HepG2 (cell line): ENCODE measurements at regions not wholly inside any gene's neighbourhood (a gene's known extent, or its start where the extent isn't known, plus 50 kb on each side); places are given as distances from the start of the nearest gene placed in this dataset.
A peak's percentile ranks its signal among the peaks of the same experiment; 100 is the strongest.

Source experiments
- ATF7-NPFF ChIP-seq: sonication (generic); formaldehyde crosslinking; IDR thresholded peaks from 2 replicates; pipeline ENCODE4 v1.8.1; 2023; ENCODE audit warnings: mild to moderate bottlenecking, low read depth, missing genetic modification reagents, moderate library complexity
- ETV6 ChIP-seq: sonication (generic); formaldehyde crosslinking; conservative IDR thresholded peaks from 2 replicates; pipeline ENCODE4 v1.4.0; 2020; ENCODE audit warnings: missing genetic modification reagents
- MXD4 ChIP-seq: IDR thresholded peaks from 2 replicates; pipeline ENCODE4 v1.6.1; 2016; ENCODE audit warnings: mild to moderate bottlenecking, missing biosample characterization, missing genetic modification reagents
- SMARCE1 ChIP-seq: fragments of 450-650 bp; IDR thresholded peaks from 2 replicates; pipeline ENCODE4 v1.6.1; 2017; ENCODE audit warnings: borderline replicate concordance
- TBL1XR1 ChIP-seq: fragments of 150-350 bp; IDR thresholded peaks from 2 replicates; pipeline ENCODE4 v1.6.1; 2014; ENCODE audit warnings: borderline replicate concordance, low read length; ENCODE audit not compliant: partially characterized antibody
- TOE1 ChIP-seq: sonication (generic); formaldehyde crosslinking; IDR thresholded peaks from 2 replicates; pipeline ENCODE4 v1.4.0; 2020; ENCODE audit warnings: mild to moderate bottlenecking, missing genetic modification reagents
- U2AF2 ChIP-seq: fragments of 200-400 bp; formaldehyde crosslinking; IDR thresholded peaks from 2 replicates; pipeline ENCODE4 v1.6.1; 2017; ENCODE audit warnings: low read depth, mild to moderate bottlenecking, low read length
- ZBTB42 ChIP-seq: sonication (generic); formaldehyde crosslinking; IDR thresholded peaks from 2 replicates; pipeline ENCODE4 v1.5.0; 2020; ENCODE audit warnings: mild to moderate bottlenecking, missing genetic modification reagents
- ZBTB8A ChIP-seq: sonication (generic); formaldehyde crosslinking; IDR thresholded peaks from 2 replicates; pipeline ENCODE4 v1.4.0; 2020; ENCODE audit warnings: mild to moderate bottlenecking, low read depth, missing genetic modification reagents, borderline replicate concordance
- ZFP41 ChIP-seq: sonication (generic); formaldehyde crosslinking; IDR thresholded peaks from 2 replicates; pipeline ENCODE4 v1.4.0; 2020; ENCODE audit warnings: mild to moderate bottlenecking, missing genetic modification reagents, borderline replicate concordance
- TF ChIP-seq, protein P1 (sequence below): sonication (generic); formaldehyde crosslinking; IDR thresholded peaks from 2 replicates; pipeline ENCODE4 v1.4.0; 2020; ENCODE audit warnings: mild to moderate bottlenecking, missing genetic modification reagents
- TF ChIP-seq, protein P2 (sequence below): sonication (generic); formaldehyde crosslinking; IDR thresholded peaks from 2 replicates; pipeline ENCODE4 v1.5.1; 2020; ENCODE audit warnings: mild to moderate bottlenecking, missing genetic modification reagents, borderline replicate concordance
- TF ChIP-seq, protein P3 (sequence below): IDR thresholded peaks from 2 replicates; pipeline ENCODE4 v1.6.1; 2016; ENCODE audit warnings: low read depth, missing genetic modification reagents, missing compliant biosample characterization

DNA sequence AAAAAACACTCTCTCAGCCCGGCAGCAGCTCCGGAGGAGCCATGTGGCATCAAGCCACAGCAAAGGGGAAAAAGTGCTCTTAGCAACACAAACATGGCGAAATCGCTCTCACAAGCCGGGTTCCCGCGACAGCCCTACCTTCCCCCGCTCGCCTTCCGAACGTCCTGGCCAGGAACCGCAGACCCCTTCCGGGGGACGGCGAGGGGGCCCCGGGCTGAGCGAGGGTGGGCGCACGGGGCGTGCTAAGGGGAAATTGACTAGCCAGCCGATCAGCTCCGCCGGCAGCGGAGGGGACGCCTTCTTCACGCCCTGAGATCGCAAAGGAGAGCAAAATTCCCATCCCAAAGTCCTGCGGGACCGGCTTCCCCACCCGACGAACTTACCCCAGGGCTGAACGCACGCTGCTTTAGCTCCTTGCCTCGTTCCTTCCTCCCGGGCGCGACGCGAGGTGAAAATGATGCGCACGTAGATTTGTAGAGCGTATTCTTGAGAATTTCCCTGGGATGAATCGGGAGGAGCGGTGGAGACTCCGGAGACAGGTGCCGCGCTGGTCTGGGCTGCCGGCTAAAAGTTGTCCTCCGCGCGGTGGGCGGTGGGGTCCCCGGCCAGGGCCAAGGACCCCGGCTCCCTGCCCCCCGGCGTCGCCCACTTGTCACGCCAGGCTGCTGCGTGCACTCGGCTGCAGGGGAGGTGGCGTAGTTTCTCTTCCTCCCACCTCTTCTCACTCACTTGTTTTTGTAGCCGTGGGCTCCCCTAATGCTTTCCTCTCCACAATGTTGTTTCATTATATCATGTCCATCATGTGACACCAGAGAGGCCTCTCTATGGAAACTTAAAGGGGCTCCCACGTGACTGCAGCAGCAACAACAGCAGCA, 220.1 kb upstream of the MKLN1 start (continued):
- TF ChIP-seq, protein P1, sequence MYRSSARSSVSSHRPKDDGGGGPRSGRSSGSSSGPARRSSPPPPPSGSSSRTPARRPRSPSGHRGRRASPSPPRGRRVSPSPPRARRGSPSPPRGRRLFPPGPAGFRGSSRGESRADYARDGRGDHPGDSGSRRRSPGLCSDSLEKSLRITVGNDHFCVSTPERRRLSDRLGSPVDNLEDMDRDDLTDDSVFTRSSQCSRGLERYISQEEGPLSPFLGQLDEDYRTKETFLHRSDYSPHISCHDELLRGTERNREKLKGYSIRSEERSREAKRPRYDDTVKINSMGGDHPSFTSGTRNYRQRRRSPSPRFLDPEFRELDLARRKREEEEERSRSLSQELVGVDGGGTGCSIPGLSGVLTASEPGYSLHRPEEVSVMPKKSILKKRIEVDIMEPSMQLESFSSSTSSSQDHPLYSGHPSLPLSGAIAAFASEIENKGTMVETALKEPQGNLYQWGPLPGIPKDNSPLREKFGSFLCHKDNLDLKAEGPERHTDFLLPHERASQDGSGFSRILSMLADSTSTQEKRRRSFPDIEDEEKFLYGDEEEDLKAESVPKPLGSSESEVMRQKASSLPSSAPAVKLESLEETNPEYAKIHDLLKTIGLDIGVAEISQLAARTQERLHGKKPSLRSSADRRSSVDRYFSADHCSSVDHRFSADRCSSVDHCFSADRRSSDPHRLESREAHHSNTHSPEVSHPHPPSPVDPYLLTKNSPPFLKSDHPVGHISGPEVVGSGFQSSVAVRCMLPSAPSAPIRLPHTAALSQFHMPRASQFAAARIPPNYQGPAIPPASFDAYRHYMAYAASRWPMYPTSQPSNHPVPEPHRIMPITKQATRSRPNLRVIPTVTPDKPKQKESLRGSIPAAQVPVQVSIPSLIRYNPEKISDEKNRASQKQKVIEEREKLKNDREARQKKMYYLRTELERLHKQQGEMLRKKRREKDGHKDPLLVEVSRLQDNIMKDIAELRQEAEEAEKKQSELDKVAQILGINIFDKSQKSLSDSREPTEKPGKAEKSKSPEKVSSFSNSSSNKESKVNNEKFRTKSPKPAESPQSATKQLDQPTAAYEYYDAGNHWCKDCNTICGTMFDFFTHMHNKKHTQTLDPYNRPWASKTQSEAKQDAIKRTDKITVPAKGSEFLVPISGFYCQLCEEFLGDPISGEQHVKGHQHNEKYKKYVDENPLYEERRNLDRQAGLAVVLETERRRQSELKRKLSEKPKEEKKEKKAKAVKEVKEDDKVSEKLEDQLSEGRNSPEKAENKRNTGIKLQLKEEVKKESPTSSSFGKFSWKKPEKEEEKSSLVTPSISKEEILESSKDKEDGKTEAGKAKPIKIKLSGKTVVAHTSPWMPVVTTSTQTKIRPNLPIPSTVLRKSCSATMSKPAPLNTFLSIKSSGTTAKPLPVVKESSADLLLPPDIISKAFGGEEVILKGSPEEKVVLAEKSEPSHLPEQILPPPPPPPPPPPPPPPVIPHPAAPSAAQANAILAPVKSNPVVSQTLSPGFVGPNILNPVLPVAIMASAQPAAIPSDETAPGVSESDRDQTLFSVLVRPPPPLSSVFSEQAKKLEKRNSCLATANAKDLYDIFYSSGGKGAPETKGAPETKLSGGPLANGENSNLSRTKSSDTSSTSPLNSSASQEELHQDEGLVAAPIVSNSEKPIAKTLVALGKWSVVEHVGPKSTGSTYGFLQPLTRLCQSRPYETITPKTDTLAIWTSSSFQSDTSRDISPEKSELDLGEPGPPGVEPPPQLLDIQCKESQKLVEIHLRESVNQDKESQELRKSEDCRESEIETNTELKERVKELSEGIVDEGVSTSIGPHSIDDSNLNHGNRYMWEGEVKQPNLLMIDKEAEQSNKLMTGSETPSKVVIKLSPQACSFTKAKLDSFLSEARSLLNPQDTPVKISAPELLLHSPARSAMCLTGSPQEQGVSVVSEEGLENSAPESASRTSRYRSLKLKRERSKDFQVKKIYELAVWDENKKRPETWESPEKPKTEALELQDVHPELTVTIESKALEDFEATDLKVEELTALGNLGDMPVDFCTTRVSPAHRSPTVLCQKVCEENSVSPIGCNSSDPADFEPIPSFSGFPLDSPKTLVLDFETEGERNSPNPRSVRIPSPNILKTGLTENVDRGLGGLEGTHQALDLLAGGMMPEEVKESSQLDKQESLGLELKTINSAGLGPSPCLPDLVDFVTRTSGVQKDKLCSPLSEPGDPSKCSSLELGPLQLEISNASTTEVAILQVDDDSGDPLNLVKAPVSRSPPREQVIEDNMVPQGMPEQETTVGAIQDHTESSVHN (CRISPR knock-in tag), result no peak
- no peak for TF ChIP-seq ZBTB8A (CRISPR knock-in tag)
- no peak for TF ChIP-seq TBL1XR1
- TF ChIP-seq ETV6 (CRISPR knock-in tag), result 0 out of 2 replicates have a peak, but pooled peaks have one; percentile 45
- no peak for TF ChIP-seq TOE1 (CRISPR knock-in tag)
- no peak for TF ChIP-seq SMARCE1
- TF ChIP-seq, protein P2, sequence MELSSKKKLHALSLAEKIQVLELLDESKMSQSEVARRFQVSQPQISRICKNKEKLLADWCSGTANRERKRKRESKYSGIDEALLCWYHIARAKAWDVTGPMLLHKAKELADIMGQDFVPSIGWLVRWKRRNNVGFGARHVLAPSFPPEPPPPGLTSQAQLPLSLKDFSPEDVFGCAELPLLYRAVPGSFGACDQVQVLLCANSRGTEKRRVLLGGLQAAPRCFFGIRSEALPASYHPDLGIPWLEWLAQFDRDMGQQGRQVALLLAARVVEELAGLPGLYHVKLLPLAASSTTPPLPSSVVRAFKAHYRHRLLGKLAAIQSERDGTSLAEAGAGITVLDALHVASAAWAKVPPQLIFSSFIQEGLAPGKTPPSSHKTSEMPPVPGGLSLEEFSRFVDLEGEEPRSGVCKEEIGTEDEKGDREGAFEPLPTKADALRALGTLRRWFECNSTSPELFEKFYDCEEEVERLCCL (CRISPR knock-in tag), result no peak
- TF ChIP-seq ZFP41, result no peak
- 0 out of 2 replicates have a peak, but pooled peaks have one; percentile 57 for TF ChIP-seq ZBTB42
- TF ChIP-seq ATF7-NPFF (CRISPR knock-in tag), result 0 out of 2 replicates have a peak, but pooled peaks have one; percentile 52
- TF ChIP-seq MXD4 (CRISPR knock-in tag), result 0 out of 2 replicates have a peak, but pooled peaks have one; percentile 18
- TF ChIP-seq U2AF2, result no peak
- TF ChIP-seq, protein P3, sequence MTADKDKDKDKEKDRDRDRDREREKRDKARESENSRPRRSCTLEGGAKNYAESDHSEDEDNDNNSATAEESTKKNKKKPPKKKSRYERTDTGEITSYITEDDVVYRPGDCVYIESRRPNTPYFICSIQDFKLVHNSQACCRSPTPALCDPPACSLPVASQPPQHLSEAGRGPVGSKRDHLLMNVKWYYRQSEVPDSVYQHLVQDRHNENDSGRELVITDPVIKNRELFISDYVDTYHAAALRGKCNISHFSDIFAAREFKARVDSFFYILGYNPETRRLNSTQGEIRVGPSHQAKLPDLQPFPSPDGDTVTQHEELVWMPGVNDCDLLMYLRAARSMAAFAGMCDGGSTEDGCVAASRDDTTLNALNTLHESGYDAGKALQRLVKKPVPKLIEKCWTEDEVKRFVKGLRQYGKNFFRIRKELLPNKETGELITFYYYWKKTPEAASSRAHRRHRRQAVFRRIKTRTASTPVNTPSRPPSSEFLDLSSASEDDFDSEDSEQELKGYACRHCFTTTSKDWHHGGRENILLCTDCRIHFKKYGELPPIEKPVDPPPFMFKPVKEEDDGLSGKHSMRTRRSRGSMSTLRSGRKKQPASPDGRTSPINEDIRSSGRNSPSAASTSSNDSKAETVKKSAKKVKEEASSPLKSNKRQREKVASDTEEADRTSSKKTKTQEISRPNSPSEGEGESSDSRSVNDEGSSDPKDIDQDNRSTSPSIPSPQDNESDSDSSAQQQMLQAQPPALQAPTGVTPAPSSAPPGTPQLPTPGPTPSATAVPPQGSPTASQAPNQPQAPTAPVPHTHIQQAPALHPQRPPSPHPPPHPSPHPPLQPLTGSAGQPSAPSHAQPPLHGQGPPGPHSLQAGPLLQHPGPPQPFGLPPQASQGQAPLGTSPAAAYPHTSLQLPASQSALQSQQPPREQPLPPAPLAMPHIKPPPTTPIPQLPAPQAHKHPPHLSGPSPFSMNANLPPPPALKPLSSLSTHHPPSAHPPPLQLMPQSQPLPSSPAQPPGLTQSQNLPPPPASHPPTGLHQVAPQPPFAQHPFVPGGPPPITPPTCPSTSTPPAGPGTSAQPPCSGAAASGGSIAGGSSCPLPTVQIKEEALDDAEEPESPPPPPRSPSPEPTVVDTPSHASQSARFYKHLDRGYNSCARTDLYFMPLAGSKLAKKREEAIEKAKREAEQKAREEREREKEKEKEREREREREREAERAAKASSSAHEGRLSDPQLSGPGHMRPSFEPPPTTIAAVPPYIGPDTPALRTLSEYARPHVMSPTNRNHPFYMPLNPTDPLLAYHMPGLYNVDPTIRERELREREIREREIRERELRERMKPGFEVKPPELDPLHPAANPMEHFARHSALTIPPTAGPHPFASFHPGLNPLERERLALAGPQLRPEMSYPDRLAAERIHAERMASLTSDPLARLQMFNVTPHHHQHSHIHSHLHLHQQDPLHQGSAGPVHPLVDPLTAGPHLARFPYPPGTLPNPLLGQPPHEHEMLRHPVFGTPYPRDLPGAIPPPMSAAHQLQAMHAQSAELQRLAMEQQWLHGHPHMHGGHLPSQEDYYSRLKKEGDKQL (CRISPR knock-in tag), result no peak
